Activated CD4-positive, alpha-beta T cell treated with anti-CD3 and anti-CD28 coated beads for 24 hours (primary cell): ENCODE measurements at regions not wholly inside any gene's neighbourhood (a gene's known extent, or its start where the extent isn't known, plus 50 kb on each side); places are given as distances from the start of the nearest gene placed in this dataset.
"Not testable (repeated sequence)": the region's sequence is repeated elsewhere in the genome, so short reads cannot be mapped to it uniquely, and the experiment has no call there.

Experiments
- DNase-seq, 2 donors: peaks; one replicate each; pipeline ENCODE4 v3.0.0-alpha.2; 2020; ENCODE audit warnings: low read depth in 2 of 2

DNA sequence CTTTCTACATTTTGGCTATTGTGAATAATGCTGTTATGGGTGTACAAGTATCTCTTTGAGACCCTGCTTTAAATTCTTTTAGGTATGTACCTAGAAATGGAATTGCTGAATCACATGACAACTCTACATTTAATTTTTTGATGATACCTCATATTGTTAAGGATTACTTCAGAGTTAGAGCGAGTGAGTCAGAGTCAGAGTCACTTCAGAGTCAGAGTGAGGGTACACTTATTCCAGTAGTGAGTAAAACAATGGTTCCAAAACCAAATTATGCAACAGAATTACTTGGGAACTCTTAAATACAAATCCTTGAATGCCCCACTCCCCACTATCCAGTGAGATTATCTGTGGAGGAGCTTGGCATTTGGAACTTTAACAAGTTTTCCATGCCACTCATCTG lies 50.3 kb upstream of the SNRK start:
- DNase-seq, result no peak

DNA sequence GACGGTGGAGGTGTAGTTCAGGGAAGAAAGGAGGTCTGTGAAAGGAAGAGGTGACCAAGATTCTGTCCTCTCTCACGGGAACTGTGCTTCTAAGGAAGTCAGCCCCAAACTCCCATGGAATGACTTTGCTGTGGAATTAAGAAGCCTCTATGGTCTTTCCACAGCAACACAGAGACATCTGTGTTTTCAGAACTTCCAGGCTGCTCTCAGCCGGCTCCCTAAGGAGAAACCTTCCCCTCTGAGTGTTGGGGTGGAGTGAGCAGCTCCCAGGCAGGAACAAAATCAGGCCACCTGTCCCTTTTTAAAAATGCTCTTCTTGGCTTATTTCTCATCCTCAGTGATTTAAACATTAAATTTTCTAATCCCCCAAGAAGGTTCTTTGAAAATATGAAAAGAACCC lies 53.3 kb upstream of the SNRK start:
- DNase-seq, result no peak

DNA sequence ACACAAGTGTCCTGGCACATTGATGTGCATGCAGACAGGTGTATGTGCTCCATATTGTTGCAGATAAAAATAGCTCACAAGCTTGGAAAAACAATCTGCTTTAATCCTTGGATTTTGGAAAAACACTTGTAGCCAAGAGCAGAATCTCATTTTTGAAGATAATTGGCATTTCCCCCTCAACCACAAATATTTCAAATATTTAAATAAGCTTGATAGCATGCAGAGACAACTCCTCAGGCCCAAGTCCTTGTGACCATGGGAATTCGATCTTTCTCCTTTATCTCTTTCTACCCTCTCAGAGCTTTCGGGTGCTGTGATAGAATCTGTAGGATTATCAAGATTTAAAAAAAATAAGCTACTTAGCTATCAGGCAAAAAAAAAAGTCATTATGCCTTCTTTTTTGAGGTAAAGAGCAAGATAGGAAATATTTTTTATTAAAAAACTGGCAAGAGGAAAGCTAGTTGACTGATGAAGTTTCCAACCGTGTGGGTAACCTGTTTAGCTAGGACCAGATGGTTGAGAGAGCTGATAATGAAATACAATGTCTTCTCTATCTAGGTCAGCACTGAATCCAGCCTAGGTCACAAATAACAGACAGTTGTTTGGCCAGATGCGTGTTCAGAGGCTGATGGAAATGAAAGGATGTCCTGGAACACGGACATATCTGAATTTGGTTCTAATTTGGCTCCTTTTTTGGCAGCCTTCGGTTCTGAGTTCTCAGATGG lies 54.9 kb upstream of the SNRK start:
- DNase-seq, result no peak

DNA sequence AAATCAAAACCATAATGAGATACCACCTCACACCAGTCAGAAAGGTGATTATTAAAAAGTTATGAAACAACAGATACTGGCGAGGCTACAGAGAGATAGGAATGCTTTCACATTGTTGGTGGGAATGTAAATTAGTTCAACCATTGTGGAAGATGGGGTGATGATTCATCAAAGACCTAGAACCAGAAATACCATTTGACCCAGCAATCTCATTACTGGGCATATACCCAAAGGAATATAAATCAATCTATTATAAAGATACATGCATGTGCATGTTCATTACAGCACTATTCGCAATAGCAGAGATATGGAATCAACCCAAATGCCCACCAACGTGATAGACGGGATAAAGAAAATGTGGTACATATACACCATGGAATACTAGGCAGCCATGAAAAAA lies 56.5 kb upstream of the SNRK start:
- not testable (repeated sequence) for DNase-seq

DNA sequence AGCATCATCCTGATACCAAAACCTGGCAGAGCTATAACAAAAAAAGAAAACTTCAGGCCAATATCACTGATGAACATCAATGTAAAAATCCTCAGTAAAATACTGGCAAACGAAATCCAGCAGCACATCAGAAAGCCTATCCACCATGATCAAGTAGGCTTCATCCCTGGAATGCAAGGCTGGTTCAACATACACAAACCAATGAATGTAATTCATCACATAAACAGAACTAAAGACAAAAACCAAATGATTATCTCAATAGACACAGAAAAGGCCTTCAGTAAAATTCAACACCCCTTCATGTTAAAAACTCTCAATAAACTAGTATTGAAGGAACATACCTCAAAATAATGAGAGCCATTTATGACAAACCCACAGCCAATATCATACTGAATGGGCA lies 58.7 kb upstream of the SNRK start:
- DNase-seq, result not testable (repeated sequence)

DNA sequence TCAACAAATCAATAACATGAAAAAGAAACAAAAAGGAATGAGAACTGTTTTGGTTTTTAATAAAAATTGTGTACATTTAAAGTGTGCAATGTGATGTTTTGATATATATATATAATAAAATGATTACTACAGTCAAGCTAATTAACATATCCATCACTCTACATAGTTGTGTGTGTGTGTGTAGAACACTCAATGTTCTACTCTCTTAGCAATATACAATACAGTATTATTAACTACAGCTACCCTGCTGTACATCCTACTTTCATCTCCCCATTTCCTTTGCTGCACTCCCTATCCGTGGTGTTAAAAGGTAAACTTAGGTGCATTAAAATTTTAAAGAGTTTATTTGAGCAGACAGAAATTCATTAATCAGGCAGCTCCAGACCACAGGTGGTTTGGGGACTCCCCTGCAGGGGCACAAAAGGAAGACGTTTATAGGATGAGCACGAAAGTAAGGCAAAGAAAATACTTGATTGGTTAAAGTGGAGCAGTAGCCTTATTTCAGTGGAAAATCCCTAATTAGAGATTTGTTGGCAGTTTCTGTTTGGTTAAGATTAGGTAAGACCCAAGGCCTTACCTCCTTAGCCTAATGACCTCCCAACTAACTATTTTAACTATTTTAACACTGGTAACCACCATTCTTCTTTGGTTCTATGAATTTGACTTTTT lies 61.8 kb upstream of the SNRK start:
- DNase-seq, result no peak

DNA sequence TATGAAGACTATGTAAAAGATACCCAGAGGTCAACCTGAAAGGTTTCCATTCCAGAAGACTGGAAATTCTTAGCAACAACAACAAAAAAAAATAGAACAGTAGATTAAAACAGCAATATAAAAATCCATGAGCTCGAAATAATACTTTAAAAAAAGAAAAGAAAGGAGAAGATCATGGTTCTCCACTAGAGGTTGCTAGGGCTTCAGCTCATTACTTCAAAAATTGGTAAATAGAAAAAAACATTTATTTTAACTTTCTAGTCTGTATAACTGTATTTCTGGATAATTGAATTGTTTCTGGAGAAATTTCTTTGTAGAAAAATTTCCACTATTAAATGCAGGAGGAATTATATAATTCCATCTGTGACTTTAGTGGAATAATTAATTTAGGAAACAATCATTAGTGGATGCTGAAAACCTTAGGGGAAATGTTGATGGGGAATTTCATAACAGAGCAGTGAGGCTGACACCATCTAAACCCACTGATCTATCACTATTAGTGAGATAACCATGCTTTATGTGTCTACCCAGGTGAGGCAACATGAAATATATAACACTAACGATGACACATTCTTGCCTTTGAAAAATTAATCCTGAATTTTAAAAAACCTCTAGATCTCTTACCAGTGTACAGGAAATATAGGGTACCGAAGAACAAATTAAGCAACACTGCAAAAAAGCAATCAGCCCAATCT lies 62.5 kb upstream of the SNRK start:
- DNase-seq, result no peak

DNA sequence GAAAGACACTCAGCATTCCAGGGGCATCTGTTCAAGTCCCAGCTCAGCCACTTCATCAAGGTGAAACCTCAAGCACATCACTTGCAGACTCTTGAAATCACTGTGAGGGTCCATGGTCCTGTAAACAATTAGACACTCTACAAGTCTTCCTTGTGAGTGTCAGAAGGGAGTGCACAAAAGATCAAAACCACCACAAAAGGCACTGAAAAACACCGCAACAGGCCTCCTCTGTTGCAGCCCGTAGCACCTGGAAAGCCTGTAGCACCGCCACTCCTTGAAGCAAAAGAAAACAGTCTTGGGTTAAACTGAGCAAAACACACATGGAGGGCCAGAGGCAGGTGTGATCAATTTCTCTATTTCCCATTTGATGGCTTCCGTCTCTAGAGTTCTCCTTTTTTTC lies 63.8 kb upstream of the SNRK start:
- no peak for DNase-seq

DNA sequence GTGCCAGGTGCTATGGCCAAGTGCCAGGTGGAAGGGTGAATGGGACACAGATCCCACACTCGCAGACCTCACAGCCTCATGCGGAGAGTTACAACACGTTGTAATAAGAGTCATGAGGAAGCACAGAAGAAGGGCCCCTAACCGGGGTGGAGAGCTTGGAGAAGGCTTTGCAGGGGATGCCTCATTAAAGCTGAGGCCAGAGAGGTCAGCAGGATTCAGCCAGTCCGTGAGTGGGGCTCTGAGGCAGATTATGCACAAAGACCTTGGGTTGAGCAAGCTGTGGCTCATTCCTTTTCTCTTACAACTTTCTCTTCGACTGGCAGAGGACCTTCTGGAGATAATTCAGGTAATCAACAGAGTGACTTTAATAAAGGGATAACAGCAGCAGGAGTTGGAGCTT lies 65.3 kb upstream of the SNRK start:
- DNase-seq, result no peak

DNA sequence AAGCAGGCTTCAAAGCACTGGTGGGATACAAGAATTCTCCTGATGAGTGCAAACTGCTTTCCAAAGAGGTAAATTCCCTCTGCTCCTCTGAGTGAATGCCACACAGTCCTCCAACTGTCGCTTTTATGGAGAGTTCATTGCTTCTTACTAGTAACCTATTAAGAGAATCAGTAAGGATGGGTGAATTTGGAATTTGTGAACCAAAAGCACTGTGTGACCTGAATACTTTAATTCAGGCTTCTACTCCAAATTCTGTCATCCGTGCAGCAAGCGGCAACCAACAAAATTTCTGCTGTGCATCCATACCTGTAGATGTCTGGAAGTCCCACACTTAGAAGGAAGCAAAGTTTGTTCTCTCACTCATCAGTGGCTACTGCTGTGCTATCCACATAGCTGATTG lies 66.7 kb upstream of the SNRK start:
- DNase-seq, result no peak

DNA sequence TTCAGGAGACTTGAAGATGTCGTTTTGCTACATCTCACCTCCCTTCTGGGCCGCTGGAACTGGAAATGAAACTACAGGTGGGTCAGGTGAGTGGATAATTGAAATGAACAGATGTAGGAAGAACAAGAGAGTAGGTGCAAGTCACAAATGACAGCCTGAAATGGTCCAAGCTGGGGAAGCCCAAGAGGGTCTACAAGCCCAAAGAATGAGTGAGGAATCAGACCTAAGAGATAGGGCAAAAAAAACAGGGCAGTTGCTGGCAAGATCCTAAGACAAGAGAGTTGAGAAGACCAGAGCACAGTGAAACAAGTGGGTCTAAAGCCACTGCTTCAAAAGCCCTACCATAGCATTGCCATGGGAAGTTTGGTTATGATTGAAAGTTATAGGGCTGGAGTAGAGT lies 67.4 kb upstream of the SNRK start:
- DNase-seq, result no peak

DNA sequence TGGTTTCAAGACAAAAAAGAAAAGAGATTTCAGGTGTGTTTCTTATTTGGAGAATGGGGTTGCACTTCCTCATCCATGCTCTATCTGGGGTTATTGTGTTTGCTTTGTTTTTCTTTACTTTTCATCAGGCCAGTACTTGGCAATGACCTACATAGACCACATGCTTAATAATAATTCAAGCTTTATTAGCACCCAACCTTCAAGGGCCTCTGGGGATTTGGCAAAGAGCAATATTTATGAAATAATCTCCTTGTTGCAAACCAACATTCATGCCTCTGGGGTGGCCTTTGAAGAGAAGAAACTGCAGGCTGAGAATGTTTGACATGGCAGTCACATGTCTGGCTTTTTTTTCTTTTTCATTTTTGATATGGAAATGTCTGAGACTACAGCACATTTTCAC lies 68.2 kb upstream of the SNRK start:
- no peak for DNase-seq

DNA sequence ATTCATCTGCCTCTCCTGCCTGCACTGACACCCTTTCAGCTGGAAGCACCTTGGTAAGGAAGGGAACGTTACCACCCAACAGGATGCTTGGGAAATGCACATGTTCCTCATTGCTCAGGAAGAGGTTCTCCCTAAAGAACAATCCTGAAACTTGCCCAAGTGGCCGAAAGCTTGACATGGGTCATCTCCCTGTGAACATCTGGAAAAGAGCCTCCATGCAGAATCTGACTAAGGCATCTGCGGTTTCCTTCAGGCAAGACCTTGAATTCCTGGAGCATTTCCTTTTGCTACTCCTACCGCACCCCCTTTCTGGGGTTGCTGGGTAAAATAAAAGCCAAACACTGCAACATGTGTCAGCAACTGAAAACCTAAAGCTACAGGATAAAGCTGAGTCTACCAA lies 68.7 kb upstream of the SNRK start:
- DNase-seq, result no peak

DNA sequence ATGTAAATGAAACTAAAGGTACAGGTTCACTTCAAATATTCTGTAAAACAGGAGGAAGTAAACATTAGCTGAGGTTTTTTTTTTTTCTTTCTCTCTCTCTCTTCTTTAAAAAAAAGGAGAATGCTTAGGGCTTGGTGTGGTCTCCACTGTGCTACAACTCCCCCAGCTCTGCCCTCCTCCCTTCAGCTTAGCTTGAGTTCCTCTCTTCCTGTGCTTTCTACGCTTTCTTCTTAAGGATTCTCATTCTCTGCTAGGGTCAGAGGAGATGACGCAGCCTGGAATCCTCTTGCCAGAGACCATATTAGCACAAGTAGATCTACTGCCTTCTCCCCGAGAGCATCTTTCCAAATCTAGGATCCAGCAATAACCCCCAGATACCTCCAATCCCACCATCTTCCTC lies 69.1 kb upstream of the SNRK start:
- no peak for DNase-seq

DNA sequence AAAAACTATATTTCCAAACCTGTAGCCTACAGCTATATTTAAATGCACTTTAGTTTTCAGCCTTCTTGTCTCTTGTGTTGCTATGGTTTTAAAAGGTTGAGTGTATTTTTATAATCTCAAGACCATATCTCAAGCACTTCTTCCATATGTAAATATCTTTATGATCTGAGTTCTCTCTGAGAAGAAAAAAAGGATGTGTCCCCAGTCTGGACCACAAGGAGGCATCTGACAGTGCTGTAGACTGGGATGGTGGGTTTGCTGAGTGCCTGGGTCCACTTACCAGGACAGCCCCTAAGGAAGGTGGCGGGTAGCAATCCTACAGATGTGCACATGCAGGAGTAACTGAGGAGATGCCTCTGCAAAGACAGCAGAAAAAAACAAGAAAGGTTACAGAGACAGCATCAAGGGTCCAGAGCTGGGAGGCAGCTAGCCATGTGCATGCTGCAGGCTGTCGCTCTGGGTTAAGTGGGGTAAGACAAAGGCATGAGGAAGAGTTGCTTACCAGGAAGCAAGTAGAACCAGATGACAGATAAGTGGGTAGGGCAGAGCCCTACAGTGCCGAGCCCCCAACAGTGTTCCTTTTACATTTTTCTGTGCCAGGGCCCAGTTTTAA lies 70.6 kb upstream of the SNRK start:
- DNase-seq, result no peak

DNA sequence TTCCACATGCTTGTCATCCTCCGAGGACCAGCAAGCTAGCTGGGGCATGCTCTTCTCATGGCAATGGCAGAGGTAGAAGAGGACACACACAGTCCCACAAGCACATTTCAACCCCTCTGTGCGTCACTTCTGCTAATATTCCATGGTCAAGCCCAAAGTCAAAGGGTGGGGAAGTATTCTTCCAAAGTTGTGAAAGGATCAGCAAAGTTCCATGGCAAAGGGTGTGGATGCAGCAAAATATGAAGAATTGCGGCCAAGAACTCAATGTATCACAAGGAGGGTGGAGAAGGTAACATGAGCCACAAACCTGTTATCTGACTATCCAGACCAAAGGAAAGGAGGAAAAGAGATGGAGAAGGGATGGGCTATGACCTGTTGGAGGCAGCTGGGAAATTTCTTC lies 71.2 kb upstream of the SNRK start:
- no peak for DNase-seq

DNA sequence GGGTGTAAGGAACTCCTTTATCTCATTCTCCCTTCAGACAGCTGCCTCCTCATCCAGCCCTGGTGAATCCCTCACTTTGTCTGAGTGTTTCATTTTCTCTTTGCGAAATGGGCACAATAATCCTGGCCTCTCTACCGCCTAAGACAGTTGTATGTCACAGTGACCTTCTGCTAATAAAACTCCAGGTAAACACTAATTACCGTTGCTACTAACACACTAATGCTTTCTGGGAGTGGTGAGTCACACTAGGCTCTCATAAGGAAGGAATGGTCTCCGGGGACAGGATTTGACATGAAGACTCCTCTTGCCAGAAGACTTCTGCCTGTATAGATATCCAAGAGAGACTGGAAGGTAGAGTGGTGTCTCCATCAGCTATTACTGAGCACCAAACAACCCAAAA lies 71.7 kb upstream of the SNRK start:
- no peak for DNase-seq

DNA sequence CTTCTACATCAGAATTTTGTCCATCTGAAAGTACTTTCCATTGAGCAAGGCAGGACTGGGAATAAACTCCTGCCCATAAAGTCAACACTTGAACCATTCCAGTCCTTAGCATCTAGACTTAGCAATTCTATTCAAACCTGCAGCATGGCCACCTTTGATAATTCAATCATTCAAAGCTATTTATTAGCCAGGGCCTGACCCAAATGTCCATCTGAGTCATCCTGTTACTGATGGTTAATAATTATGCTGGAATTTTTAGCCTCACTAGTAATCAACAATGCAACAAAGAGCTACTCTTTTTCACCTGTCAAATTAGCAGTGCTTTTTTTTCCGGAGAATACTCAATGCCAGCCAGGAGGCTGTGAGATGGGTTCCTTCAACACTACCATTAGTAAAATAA lies 72.7 kb upstream of the SNRK start:
- no peak for DNase-seq

DNA sequence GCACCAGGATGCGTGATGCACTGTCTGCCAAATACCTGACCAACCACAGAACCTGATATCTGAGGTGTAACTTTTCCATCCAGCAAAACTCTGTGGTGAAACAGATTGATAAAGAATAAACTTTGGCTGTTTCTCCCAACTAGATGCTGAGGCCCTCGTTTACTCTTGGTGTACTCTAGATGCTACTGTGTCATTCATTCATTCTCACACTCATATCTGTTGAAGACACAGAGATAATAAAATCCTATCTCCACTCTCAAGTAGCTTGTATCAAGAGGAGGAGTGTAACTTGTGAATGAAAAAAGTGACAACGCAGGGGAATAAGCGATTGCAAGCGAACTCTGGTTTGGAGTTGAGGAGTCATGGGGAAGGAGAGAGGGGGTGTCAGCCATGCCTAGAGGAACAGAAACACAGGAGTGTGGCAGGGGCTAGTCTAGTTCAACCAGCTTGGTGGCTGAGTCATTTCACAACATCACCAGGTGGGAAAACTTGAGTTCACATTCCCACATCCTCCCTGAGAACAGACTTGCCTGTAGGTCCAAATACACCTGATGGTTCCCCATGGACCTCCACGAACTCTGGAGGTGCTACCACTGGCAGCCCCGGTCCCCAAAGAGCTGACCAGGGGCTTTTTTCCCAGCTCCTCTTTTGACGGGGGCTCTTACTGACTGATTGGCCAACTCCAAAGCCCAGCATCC lies 73.3 kb upstream of the SNRK start:
- no peak for DNase-seq

DNA sequence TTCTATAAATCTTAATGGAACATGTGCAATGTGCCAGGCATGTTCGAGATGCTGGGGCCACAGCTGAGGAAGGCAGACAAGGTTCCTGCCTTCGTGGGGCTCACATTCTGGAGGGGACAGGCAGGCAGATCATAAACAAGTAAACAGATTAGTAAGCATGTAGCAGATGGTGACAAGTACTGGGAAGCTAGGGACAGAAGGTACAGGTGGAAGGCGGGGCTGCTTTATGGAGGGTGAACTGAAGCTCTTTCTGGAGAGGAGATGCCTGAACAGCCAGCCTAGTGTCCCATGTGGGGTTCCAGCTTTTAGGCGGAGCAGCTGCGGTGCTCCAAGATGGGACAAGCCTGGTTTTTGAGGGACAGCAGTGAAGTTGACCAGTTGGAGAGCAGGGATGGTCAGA lies 74.7 kb upstream of the SNRK start:
- no peak for DNase-seq

DNA sequence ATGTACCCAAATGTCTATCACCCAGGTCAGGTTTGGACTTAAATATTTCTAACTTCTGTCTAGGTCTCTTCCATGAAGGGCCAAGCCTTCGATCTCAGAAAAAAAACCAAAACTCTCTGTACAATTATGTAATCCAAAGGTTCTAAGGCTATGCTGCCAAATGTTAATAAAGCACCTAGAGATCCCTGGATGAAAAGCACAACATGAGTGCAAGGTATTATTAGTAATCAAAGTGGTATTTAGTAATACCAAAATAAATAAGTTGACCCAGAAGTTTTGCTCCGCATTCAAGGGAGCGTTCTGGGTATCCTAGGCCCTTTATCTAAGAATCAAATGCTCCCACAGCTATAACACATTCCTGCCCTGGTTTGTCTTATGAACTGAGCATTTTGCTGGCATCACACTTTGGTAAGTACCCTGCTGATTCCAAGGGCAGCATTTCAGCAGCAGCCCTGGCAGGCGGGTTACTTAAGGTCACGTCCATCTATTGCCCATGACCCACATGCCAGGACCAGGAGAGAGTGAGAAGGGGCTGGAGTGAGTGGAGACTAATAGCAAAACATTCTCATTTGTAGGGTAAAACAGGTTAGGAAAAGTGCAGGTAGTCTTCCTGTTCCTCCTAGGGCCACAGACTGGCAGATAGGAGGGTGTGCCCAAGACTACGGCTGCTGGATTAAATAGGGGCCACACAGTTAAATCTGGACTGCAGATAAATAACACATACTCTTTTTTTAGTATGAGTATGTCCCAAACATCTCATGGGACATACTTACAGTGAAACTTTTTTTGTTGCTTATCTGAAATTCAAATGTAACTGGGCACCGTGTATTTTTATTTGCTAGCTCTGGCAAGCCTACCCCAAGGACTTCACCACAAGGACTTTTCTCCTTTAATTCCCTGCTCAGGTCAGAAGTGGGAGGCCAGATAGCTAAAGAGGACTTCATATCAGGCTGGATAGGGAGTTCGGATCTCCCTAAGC lies 76.0 kb upstream of the SNRK start:
- no peak for DNase-seq
